IMR-90 (cell line): ENCODE measurements at regions not wholly inside any gene's neighbourhood (a gene's known extent, or its start where the extent isn't known, plus 50 kb on each side); places are given as distances from the start of the nearest gene placed in this dataset.

Experiments
- ATAC-seq: fragments of 200-7000 bp; cut with Tn5 transposase; 2 replicates; pipeline ENCODE4 v1.9.1; 2020; ENCODE audit warnings: low read depth, mild to moderate bottlenecking, moderate library complexity
- BruUV-seq: library from RNA; stranded (reverse); fragments of 400-500 nt; replicated peaks from 2 replicates; lab custom pipeline; 2021; lab: Mats Ljungman, UMichigan
- CTCF ChIA-PET: fragments of 300-600 bp; formaldehyde crosslinking; extraction: SDS; loops from one replicate; lab custom pipeline; 2021; ENCODE audit warnings: antibody characterized with exemption; lab: Yijun Ruan, JAX
- POLR2A ChIA-PET: fragments of 300-600 bp; sonication (Branson Sonifier 250); formaldehyde crosslinking; loops from one replicate; lab custom pipeline; 2022; ENCODE audit warnings: antibody characterized with exemption; ENCODE audit not compliant: unreplicated experiment; lab: Charles Lee
- DNase-seq: peaks from one replicate; pipeline ENCODE4 v3.0.0; 2013
- H2AFZ ChIP-seq: replicated peaks from 2 replicates; pipeline ENCODE3; 2013; ENCODE audit warnings: low read length, mild to moderate bottlenecking; ENCODE audit not compliant: poor library complexity
- H2AK5ac ChIP-seq: 2 replicates; pipeline ENCODE4 v1.6.1; 2013; ENCODE audit warnings: low read depth, low read length, inconsistent platforms
- H2AK9ac ChIP-seq: replicated peaks from 2 replicates; pipeline ENCODE3; 2013; ENCODE audit warnings: mild to moderate bottlenecking, low read depth, low read length, moderate library complexity; ENCODE audit not compliant: poor library complexity
- H2BK120ac ChIP-seq: 2 replicates; pipeline ENCODE4 v1.6.1; 2013; ENCODE audit warnings: low read depth, low read length, inconsistent platforms
- H2BK15ac ChIP-seq: 3 replicates; pipeline ENCODE4 v1.6.1; 2013; ENCODE audit warnings: low read depth, low read length, inconsistent platforms
- H2BK20ac ChIP-seq: 2 replicates; pipeline ENCODE4 v1.6.1; 2013; ENCODE audit warnings: low read depth, mild to moderate bottlenecking, inconsistent platforms, low read length, moderate library complexity
- H2BK5ac ChIP-seq: 2 replicates; pipeline ENCODE4 v1.6.1; 2013; ENCODE audit warnings: mild to moderate bottlenecking, low read depth, low read length, inconsistent platforms; ENCODE audit not compliant: poor library complexity, severe bottlenecking
- H3K14ac ChIP-seq: replicated peaks from 2 replicates; pipeline ENCODE4 v1.6.1; 2013; ENCODE audit warnings: low read depth, low read length, inconsistent platforms
- H3K18ac ChIP-seq: 2 replicates; pipeline ENCODE4 v1.6.1; 2013; ENCODE audit warnings: low read depth, low read length, control low read depth
- H3K23ac ChIP-seq: 2 replicates; pipeline ENCODE4 v1.6.1; 2013; ENCODE audit warnings: low read depth, low read length, inconsistent platforms
- H3K27ac ChIP-seq: 2 replicates; pipeline ENCODE4 v1.5.1; 2013; ENCODE audit warnings: mild to moderate bottlenecking, control low read depth, low read length; ENCODE audit not compliant: insufficient read depth
- H3K27me3 ChIP-seq: 2 replicates; pipeline ENCODE4 v1.6.1; 2013; ENCODE audit warnings: low read length; ENCODE audit not compliant: control insufficient read depth, insufficient read depth
- H3K36me3 ChIP-seq: 2 replicates; pipeline ENCODE4 v1.6.1; 2013; ENCODE audit warnings: low read length, mixed read lengths; ENCODE audit not compliant: control insufficient read depth, insufficient read depth
- H3K4ac ChIP-seq: 2 replicates; pipeline ENCODE4 v1.6.1; 2013; ENCODE audit warnings: low read depth, low read length, inconsistent platforms
- H3K4me1 ChIP-seq: 2 replicates; pipeline ENCODE4 v1.6.1; 2013; ENCODE audit warnings: low read length, mixed read lengths; ENCODE audit not compliant: control insufficient read depth, insufficient read depth
- H3K4me2 ChIP-seq: 2 replicates; pipeline ENCODE4 v1.6.1; 2013; ENCODE audit warnings: low read depth, mild to moderate bottlenecking, control low read depth, low read length, moderate library complexity
- H3K4me3 ChIP-seq: 2 replicates; pipeline ENCODE4 v1.5.1; 2013; ENCODE audit warnings: low read depth, mild to moderate bottlenecking, control low read depth, low read length, moderate library complexity; ENCODE audit not compliant: insufficient read depth
- H3K56ac ChIP-seq: 2 replicates; pipeline ENCODE4 v1.6.1; 2013; ENCODE audit warnings: low read length, inconsistent platforms; ENCODE audit not compliant: insufficient read depth; ENCODE audit errors: extremely low read depth
- H3K79me1 ChIP-seq, 2 experiments: 2 replicates each; pipeline ENCODE4 v1.6.1; 2013; ENCODE audit warnings: low read length in 2 of 2, inconsistent platforms in 1 of 2, low read depth in 1 of 2
- H3K9ac ChIP-seq: 2 replicates; pipeline ENCODE4 v1.6.1; 2013; ENCODE audit warnings: low read depth, low read length, control low read depth
- H3K9me1 ChIP-seq: 2 replicates; pipeline ENCODE4 v1.6.1; 2013; ENCODE audit warnings: low read length, inconsistent platforms; ENCODE audit not compliant: insufficient read depth
- H3K9me3 ChIP-seq: 2 replicates; pipeline ENCODE4 v1.6.1; 2013; ENCODE audit warnings: low read length; ENCODE audit not compliant: control insufficient read depth, insufficient read depth
- H4K20me1 ChIP-seq: 2 replicates; pipeline ENCODE4 v1.6.1; 2013; ENCODE audit warnings: low read length, inconsistent platforms; ENCODE audit not compliant: insufficient read depth
- H4K5ac ChIP-seq: 2 replicates; pipeline ENCODE4 v1.6.1; 2013; ENCODE audit warnings: mild to moderate bottlenecking, low read depth, low read length, control low read depth
- H4K8ac ChIP-seq, 2 experiments: 2 replicates each; pipeline ENCODE4 v1.6.1; 2013; ENCODE audit warnings: low read depth in 2 of 2, low read length in 2 of 2, control low read depth in 1 of 2, inconsistent platforms in 1 of 2
- H4K91ac ChIP-seq: 2 replicates; pipeline ENCODE4 v1.6.1; 2013; ENCODE audit warnings: low read depth, low read length, inconsistent platforms; ENCODE audit not compliant: insufficient read depth
- BHLHE40 ChIP-seq: fragments of 150-350 bp; IDR thresholded peaks from 2 replicates; pipeline ENCODE4 v1.6.1; 2016; ENCODE audit warnings: mild to moderate bottlenecking, low read depth, low read length
- CEBPB ChIP-seq: IDR thresholded peaks from 2 replicates; pipeline ENCODE4 v1.6.1; 2012; ENCODE audit warnings: low read depth, low read length, improper control_type of control experiment
- FOS ChIP-seq: fragments of 150-350 bp; IDR thresholded peaks from 2 replicates; pipeline ENCODE4 v1.6.1; 2016; ENCODE audit warnings: low read depth, low read length
- MAFK ChIP-seq: IDR thresholded peaks from 2 replicates; pipeline ENCODE4 v1.6.1; 2012; ENCODE audit warnings: low read depth, low read length, improper control_type of control experiment
- MXI1 ChIP-seq: IDR thresholded peaks from 2 replicates; pipeline ENCODE4 v1.6.1; 2012; ENCODE audit warnings: low read depth, mild to moderate bottlenecking, low read length, moderate library complexity, borderline replicate concordance
- NFE2L2 ChIP-seq: fragments of 150-350 bp; IDR thresholded peaks from 2 replicates; pipeline ENCODE4 v1.6.1; 2016; ENCODE audit warnings: low read depth, mild to moderate bottlenecking, low read length
- POLR2A ChIP-seq: IDR thresholded peaks from 2 replicates; pipeline ENCODE4 v1.6.1; 2012; ENCODE audit warnings: mild to moderate bottlenecking, low read depth, low read length
- RAD21 ChIP-seq: IDR thresholded peaks from 2 replicates; pipeline ENCODE4 v1.6.1; 2012; ENCODE audit warnings: low read length, improper control_type of control experiment
- RFX5 ChIP-seq: IDR thresholded peaks from 2 replicates; pipeline ENCODE4 v1.8.0; 2012; ENCODE audit warnings: low read depth, mild to moderate bottlenecking, low read length, moderate library complexity
- WGBS, 2 experiments: methylation state at CpG; one replicate each; pipeline versions ENCODE4 v1.1.5 to v1.1.7; 2013; ENCODE audit warnings: missing lambda C conversion rate in 2 of 2; ENCODE audit not compliant: insufficient read length in 1 of 2; ENCODE audit errors: extremely low coverage in 2 of 2; 5-methylcytosine and 5-hydroxymethylcytosine counted together
- dilution Hi-C: fragments of 300-500 bp; cut with HindIII; formaldehyde crosslinking; loops from one replicate; pipeline ENCODE4 v1.14.3; 2018; ENCODE audit warnings: low sequenced_read_pairs; ENCODE audit not compliant: unreplicated experiment
- in situ Hi-C: fragments of 300-500 bp; cut with MboI; formaldehyde crosslinking; loops from 3 replicates; pipeline ENCODE4 v1.14.3; 2019; ENCODE audit warnings: low sequenced_read_pairs, inconsistent platforms, mixed read lengths
- intact Hi-C: fragments of 100-400 bp; cut with micrococcal nuclease; formaldehyde crosslinking; loops from 2 replicates; pipeline ENCODE4 v1.10.0; 2022

DNA sequence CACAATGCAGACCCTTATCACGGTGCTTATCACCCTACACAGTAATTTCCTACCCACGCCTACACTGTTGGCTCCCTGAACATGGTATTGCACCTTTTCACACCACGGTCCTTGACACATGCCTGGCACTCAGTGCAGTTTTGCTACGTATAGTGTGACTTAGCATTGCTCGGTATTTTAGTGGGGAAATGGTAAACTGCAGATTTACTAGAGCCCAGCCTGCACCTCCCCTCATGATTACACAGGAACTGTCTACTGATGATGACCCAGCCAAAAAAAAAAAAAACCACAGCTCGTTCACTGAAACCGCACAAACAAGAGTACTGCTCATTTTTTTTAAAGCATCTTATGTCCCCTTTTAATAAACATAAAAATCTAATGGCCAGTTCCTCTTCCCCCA is 124.2 kb upstream of the ZNF746 start (continued):
- TF ChIP-seq FOS (no peak), MXI1 (no peak), MAFK (no peak), NFE2L2 (no peak), RAD21 (no peak), RFX5 (no peak)

GRCh38 chr7:149620961-149621360 is 123.4 kb upstream of the ZNF746 start:
- CTCF ChIA-PET = no interaction called here
- Histone ChIP-seq H3K18ac (no peak overlapping the region), H3K56ac (no peak overlapping the region; the same call in 1 of the 2 replicates), H4K5ac (no peak overlapping the region), H4K20me1 (peaks cover 20% of the 10 kb centered on the region), H3K4ac (no peak overlapping the region), H3K4me1 (peaks cover 3% of the 10 kb centered on the region; the same call in 1 of the 2 replicates), H3K23ac (no peak overlapping the region), H4K91ac (no peak overlapping the region), H2AFZ (no peak overlapping the region), H3K36me3 (peaks cover 44% of the 10 kb centered on the region), H3K4me2 (no peak overlapping the region), H3K9me1 (peaks cover 5% of the 10 kb centered on the region; the same call in 1 of the 2 replicates), H2BK5ac (no peak overlapping the region), H3K27me3 (no peaks in the 10 kb centered on the region), H2AK5ac (no peak overlapping the region), H2BK120ac (no peak overlapping the region), H2AK9ac (no peak overlapping the region), H4K8ac (no peak overlapping the region), H2BK15ac (no peak overlapping the region), H2BK20ac (no peak overlapping the region), H3K27ac (no peak overlapping the region), H3K79me1 (peaks cover 36 to 40% of the 10 kb centered on the region in 2 experiments), H3K4me3 (no peak overlapping the region), H3K9me3 (no peaks in the 10 kb centered on the region), H3K14ac (no peak overlapping the region), H3K9ac (no peak overlapping the region)
- intact Hi-C loops = loop anchor here (5.0 to 10.0 kb wide), 4 partner anchors 94 to 359 kb away; partner anchors contain the start of genes ZNF777 and ZNF783
- in situ Hi-C loops = no loop called here
- WGBS, 2 experiments = 100% methylated on average over 4 of the region's 14 CpGs; no CpG with 5 or more reads in 1 of the 2 experiments
- ATAC-seq = no peak
- POLR2A ChIA-PET = no interaction called here
- BruUV-seq = no TSS peak
- TF ChIP-seq POLR2A (no peak), RFX5 (no peak), CEBPB (no peak), BHLHE40 (no peak)
- no peak for DNase-seq
- dilution Hi-C loops = no loop called here
